ENCODE measurements at regions not wholly inside any gene's neighbourhood (a gene's known extent, or its start where the extent isn't known, plus 50 kb on each side); places are given as distances from the start of the nearest gene placed in this dataset.

GRCh38 chr9:29866556-29866955 lies 2293.3 kb upstream of the C9orf72 start:
- TF ChIP-seq CTCF (IDR thresholded peaks at IDR 0.05) (no peak), EP300 (IDR thresholded peaks at IDR 0.05) (no peak)

Data from ovary (tissue), 3 donors.